WI38 (cell line): ENCODE measurements at regions not wholly inside any gene's neighbourhood (a gene's known extent, or its start where the extent isn't known, plus 50 kb on each side); places are given as distances from the start of the nearest gene placed in this dataset.
"Not testable (repeated sequence)": the region's sequence is repeated elsewhere in the genome, so short reads cannot be mapped to it uniquely, and the experiment has no call there.

Experiments
- H3K4me3 ChIP-seq: 2 replicates; pipeline ENCODE4 v1.5.1; 2011; ENCODE audit warnings: low read depth, mild to moderate bottlenecking, control low read depth, low read length
- TF ChIP-seq, protein P1 (sequence below): IDR thresholded peaks from 2 replicates; pipeline ENCODE4 v1.5.1; 2012; ENCODE audit warnings: low read depth, mild to moderate bottlenecking, control low read depth, low read length

DNA sequence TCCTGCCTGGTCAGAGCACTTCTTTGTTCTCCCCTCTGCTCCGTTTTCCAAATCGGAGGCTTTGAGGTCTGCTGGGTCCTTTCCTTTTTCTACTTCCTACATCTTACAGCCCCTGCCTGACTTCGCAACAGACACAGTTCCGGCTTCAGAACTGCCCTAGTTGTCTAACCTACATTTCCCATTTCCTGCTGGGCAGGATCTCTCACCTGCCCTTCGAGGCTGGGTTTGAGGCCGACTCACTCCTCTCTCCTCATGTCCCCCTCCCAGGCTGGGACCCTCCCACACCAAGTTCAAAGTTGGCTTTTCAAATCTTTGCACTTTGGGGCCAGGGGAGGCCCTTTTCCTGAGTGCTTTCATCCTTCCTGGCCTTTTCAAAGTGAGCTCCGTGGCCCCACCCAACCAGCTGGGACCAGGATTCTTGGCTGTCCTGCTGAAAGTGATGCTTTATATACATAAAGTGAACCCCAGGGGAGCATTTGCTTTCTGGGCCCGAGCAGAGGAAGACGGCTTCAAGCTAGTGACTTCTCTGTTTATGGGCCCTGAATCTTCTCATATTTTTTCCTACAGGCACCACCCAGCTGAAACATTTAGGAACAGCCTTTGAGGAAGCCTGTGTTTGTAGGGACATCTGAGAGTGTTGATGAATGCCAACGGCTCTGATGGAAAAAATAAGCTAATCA, 281.0 kb upstream of the CRY1 start:
- H3K4me3 ChIP-seq = no peak overlapping the region
- TF ChIP-seq, protein P1, sequence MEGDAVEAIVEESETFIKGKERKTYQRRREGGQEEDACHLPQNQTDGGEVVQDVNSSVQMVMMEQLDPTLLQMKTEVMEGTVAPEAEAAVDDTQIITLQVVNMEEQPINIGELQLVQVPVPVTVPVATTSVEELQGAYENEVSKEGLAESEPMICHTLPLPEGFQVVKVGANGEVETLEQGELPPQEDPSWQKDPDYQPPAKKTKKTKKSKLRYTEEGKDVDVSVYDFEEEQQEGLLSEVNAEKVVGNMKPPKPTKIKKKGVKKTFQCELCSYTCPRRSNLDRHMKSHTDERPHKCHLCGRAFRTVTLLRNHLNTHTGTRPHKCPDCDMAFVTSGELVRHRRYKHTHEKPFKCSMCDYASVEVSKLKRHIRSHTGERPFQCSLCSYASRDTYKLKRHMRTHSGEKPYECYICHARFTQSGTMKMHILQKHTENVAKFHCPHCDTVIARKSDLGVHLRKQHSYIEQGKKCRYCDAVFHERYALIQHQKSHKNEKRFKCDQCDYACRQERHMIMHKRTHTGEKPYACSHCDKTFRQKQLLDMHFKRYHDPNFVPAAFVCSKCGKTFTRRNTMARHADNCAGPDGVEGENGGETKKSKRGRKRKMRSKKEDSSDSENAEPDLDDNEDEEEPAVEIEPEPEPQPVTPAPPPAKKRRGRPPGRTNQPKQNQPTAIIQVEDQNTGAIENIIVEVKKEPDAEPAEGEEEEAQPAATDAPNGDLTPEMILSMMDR = no peak

DNA sequence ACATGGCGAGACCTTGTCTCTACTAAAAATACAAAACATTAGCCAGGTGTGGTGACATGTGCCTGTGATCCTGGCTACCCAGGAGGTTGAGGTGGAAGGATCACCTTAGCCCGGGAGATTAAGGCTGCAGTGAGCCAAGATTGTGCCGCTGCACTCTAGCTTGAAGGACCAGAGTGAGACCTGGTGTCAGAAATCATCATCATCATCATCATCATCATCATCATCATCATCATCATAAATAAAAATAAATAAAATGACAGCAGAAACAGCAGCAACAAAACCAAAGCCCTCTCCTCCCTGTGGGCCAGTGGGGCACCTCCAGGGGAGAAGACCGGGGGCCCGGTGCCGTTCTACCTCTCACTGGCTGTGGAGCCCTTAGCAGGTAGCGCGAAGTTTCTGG, 281.9 kb upstream of the CRY1 start:
- TF ChIP-seq, protein P1 = no peak
- H3K4me3 ChIP-seq = no peak overlapping the region

DNA sequence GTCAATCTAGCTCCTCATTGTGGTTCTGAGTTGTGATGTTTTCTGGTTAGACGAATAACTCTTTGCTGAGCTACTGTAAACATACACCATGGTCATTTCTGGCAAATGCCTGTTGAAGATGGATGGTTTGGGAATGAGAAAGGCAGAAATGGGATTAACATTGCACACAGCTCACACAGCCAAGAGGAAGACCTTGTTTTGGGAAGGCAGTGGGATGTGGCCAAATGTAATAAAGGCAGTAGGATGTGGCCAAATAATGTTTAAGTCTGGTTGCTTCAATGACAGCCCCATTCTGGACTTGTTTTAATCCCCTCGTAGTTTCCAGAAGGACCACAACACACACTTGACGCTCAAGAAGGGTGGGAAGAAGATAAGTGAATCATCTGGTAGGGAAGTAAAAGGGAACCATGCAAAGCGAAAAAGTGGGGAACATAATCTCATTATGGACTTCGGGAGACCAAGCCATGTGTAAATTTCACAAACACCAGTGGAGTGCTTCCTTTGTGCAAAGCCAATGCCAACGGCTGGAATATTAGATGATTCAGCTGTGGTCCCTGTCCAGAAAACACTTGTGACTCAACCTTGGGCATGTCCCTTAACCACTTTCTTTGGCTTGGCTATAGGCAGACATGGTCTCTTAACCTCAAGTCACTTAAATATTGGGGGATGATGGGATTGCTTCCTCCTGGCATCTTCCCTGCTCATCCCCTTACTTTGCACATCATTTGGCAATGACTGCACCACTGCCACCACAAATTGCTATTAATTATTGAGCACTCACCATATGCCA, 284.4 kb upstream of the CRY1 start:
- TF ChIP-seq, protein P1 = no peak
- H3K4me3 ChIP-seq = no peak overlapping the region

DNA sequence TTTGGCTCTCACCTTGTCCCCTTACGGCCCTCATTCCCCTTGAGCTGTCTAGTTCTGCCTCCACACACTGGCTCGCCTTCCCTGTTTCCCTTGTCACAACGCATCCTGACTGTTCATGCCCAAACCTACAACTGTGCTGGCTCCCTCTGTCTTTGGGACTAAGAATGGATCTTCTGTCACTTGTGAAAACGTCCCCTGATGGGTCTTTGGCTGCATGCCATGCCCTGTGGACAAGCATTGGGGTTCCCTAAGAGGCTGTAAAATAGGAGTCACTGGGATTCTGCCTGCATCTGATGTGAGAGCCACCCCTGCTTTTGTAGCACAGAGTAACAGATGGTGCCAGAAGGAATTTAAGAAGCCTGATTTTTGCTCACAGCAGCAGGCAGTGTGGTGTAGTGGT, 285.3 kb upstream of the CRY1 start:
- TF ChIP-seq, protein P1 = no peak
- H3K4me3 ChIP-seq = no peak overlapping the region

DNA sequence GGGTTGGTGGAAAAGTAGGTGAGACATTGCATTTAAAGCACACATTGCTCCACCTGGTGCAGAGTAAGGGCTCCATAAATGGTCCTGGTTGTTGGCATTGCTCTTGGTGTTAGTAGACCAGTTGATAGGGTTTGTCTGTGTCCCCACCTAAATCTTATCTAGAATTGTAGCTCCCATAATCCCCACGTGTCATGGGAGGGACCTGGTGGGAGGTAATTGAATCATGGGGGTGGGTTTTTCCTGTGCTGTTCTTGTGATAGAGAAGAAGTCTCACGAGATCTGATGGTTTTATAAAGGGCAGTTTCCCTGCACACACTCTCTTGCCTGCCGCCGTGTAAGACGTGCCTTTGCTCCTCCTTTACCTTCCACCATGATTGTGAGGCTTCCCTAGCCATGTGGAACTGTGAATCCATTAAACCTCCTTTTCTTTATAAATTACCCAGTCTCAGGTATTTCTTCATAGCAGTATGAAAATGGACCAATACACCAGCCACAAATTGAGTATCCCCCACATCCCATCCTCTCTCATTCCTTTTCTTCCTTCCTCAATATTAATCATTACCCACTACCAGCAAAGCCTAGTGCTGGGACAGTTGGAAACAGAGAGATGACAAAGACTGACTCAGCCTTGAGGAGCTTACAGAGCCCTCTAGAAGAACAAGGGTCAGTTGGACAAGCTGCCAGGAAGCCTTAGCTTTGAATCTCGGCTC, 285.9 kb upstream of the CRY1 start:
- H3K4me3 ChIP-seq = not testable (repeated sequence)

DNA sequence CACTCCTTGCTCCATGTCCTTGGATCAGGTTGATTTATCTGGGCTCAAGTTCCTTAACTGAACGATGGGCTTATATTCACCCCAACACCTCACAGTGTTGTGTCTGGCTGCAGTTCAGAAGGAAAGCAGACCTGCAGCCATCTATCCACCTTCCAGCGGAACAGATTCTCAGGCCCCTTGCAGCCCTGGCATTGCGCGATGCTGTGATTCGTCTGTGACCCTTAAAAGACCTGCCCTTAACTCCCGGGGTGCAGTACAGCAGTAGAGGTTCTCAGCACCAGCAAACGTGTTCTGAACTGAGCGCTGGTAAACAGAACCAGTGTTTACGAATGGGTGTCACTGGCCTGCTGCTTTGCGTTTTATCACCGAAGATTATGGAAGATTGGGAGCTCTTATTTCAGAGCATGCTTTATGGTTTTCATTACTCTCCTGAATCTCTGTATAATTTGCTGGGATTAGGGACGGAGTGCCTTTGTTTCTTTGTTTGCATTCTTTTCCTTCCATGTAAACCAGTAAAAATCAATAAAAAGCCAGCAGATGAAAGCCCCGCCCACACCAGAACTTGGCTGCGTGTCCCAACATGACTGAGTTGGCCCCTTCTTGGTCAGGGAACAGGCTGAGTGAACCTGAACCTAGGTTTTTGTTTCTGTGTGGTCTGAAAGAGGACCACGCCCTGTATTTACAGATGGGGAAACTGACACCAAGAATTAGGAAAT, 286.7 kb upstream of the CRY1 start:
- TF ChIP-seq, protein P1 = no peak

DNA sequence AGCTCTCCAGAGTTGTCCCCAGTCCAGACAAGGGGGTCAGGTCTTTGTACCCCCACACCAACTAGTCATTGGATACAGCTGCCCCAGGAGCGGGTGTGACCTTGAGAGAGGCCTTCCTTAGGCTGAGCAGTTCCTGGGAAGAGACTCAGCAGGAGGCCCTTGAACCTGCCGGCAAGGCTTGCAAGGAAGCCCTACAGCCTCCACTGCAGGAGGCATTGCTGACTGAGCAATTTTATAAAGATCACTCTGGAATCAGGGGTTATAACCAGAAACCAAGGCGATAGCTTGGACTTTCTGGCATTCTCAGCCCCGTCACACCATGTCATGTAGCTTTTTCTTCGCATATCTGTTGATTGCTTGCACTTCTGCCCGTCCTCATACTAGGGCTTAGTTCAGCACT, 291.3 kb upstream of the CRY1 start:
- TF ChIP-seq, protein P1 = no peak
- H3K4me3 ChIP-seq = no peak overlapping the region

More for the DNA sequence above, 286.7 kb upstream of the CRY1 start:
- H3K4me3 ChIP-seq = 0 out of 2 replicates have a peak overlapping the region, but pooled peaks have one; percentile 10
